GM12878 (cell line): ENCODE measurements at regions not wholly inside any gene's neighbourhood (a gene's known extent, or its start where the extent isn't known, plus 50 kb on each side); places are given as distances from the start of the nearest gene placed in this dataset.

Experiments
- BHLHE40 ChIP-seq, 2 experiments: fragments of 450-650 bp in 1 of 2; IDR thresholded peaks; 2 replicates each; pipeline ENCODE4 v1.6.1; 2011 to 2017; ENCODE audit warnings: low read depth in 2 of 2, borderline replicate concordance in 1 of 2, improper control_type of control experiment in 1 of 2, low read length in 1 of 2, mild to moderate bottlenecking in 1 of 2
- MTA3 ChIP-seq: IDR thresholded peaks from 2 replicates; pipeline ENCODE4 v1.6.1; 2012; ENCODE audit warnings: low read length, inconsistent platforms, borderline replicate concordance
- PBX3 ChIP-seq: IDR thresholded peaks from 2 replicates; pipeline ENCODE4 v1.6.1; 2011; ENCODE audit warnings: mild to moderate bottlenecking, low read depth, low read length, moderate library complexity; ENCODE audit not compliant: insufficient replicate concordance
- RELA ChIP-seq: fragments of 450-650 bp; IDR thresholded peaks from 2 replicates; pipeline ENCODE4 v1.8.0; 2014; ENCODE audit warnings: borderline replicate concordance; ENCODE audit not compliant: partially characterized antibody
- SREBF1 ChIP-seq: IDR thresholded peaks from 2 replicates; pipeline ENCODE4 v1.6.1; 2012; ENCODE audit warnings: mild to moderate bottlenecking, low read length
- SREBF2 ChIP-seq: IDR thresholded peaks from 2 replicates; pipeline ENCODE4 v1.6.1; 2012; ENCODE audit warnings: mild to moderate bottlenecking, low read length
- ZBTB4 ChIP-seq: fragments of 450-650 bp; formaldehyde crosslinking; IDR thresholded peaks from 2 replicates; pipeline ENCODE4 v1.4.0; 2022; ENCODE audit warnings: mild to moderate bottlenecking, moderate library complexity

GRCh38 chr22:49017482-49018329, 810.0 kb downstream of the BRD1 start (continued):
- TF ChIP-seq BHLHE40 (IDR thresholded peaks at IDR 0.05; ENCODE audit: borderline replicate concordance in 1 of 2, low read depth in 2 of 2, low read length in 1 of 2), result no peak
- TF ChIP-seq SREBF2, result no peak
- TF ChIP-seq MTA3, result no peak
- TF ChIP-seq ZBTB4 (CRISPR knock-in tag), result no peak
- no peak for TF ChIP-seq PBX3
- TF ChIP-seq RELA, result no peak
- no peak for TF ChIP-seq SREBF1
